Right hindlimb (tissue), 1 donor: ENCODE measurements at regions not wholly inside any gene's neighbourhood (a gene's known extent, or its start where the extent isn't known, plus 50 kb on each side); places are given as distances from the start of the nearest gene placed in this dataset.
"Not testable (repeated sequence)": the region's sequence is repeated elsewhere in the genome, so short reads cannot be mapped to it uniquely, and the experiment has no call there.

Experiments
- DNase-seq: peaks from one replicate; pipeline ENCODE4 v3.0.0-alpha.2; 2018

- DNase-seq, result no peak
Observed at GRCh38 chr14:31911160-31911559, 165.9 kb upstream of the ARHGAP5 start.

- DNase-seq, result no peak
Observed at GRCh38 chr14:31913370-31913769, 163.7 kb upstream of the ARHGAP5 start.

- DNase-seq, result not testable (repeated sequence)
Observed at GRCh38 chr14:31918289-31918688, 158.8 kb upstream of the ARHGAP5 start.

- no peak for DNase-seq
Observed at GRCh38 chr14:31920001-31920400, 157.1 kb upstream of the ARHGAP5 start.

GRCh38 chr14:31920989-31921650, 156.0 kb upstream of the ARHGAP5 start:
- no peak for DNase-seq

GRCh38 chr14:31921721-31922120, 155.4 kb upstream of the ARHGAP5 start:
- DNase-seq, result no peak

- DNase-seq, result no peak
Observed at GRCh38 chr14:31926123-31926522, 151.0 kb upstream of the ARHGAP5 start.

GRCh38 chr14:31926652-31927347, 150.3 kb upstream of the ARHGAP5 start:
- DNase-seq, result no peak

GRCh38 chr14:31927348-31927832, 149.7 kb upstream of the ARHGAP5 start:
- no peak for DNase-seq

GRCh38 chr14:31930070-31930469, 147.0 kb upstream of the ARHGAP5 start:
- DNase-seq, result no peak

- no peak for DNase-seq
Observed at GRCh38 chr14:31930493-31931240, 146.4 kb upstream of the ARHGAP5 start.

- DNase-seq, result no peak
Observed at GRCh38 chr14:31932675-31933074, 144.4 kb upstream of the ARHGAP5 start.

- DNase-seq, result no peak
Observed at GRCh38 chr14:31933716-31934115, 143.4 kb upstream of the ARHGAP5 start.

- peak; percentile 39 for DNase-seq
Observed at GRCh38 chr14:31934767-31935266, 142.3 kb upstream of the ARHGAP5 start.

GRCh38 chr14:31935391-31935790, 141.7 kb upstream of the ARHGAP5 start:
- DNase-seq, result no peak

- DNase-seq, result no peak
Observed at GRCh38 chr14:31936115-31936514, 141.0 kb upstream of the ARHGAP5 start.

- DNase-seq, result no peak
Observed at GRCh38 chr14:31937730-31938346, 139.3 kb upstream of the ARHGAP5 start.

GRCh38 chr14:31939934-31940333, 137.2 kb upstream of the ARHGAP5 start:
- DNase-seq, result no peak

GRCh38 chr14:31941487-31941886, 135.6 kb upstream of the ARHGAP5 start:
- DNase-seq, result no peak

- no peak for DNase-seq
Observed at GRCh38 chr14:31942166-31942841, 134.8 kb upstream of the ARHGAP5 start.

- no peak for DNase-seq
Observed at GRCh38 chr14:31943217-31943799, 133.8 kb upstream of the ARHGAP5 start.

GRCh38 chr14:31943861-31944255, 133.2 kb upstream of the ARHGAP5 start:
- DNase-seq, result no peak
